PC-3 (cell line): ENCODE measurements at regions not wholly inside any gene's neighbourhood (a gene's known extent, or its start where the extent isn't known, plus 50 kb on each side); places are given as distances from the start of the nearest gene placed in this dataset.
A peak's percentile ranks its signal among the peaks of the same experiment; 100 is the strongest.

Source experiments
- ATAC-seq: fragments of 200-7000 bp; cut with Tn5 transposase; 2 replicates; pipeline ENCODE4 v1.9.1; 2020; ENCODE audit warnings: mild to moderate bottlenecking, moderate library complexity
- BruUV-seq: library from RNA; stranded (reverse); fragments of 400-500 nt; replicated peaks from 2 replicates; lab custom pipeline; 2021; lab: Mats Ljungman, UMichigan
- CTCF ChIA-PET: fragments of 300-600 bp; sonication (Branson Sonifier 250); formaldehyde crosslinking; loops from one replicate; lab custom pipeline; 2022; ENCODE audit warnings: antibody characterized with exemption; lab: Charles Lee
- POLR2A ChIA-PET: fragments of 300-600 bp; sonication (Branson Sonifier 250); formaldehyde crosslinking; loops from one replicate; lab custom pipeline; 2022; ENCODE audit warnings: antibody characterized with exemption; ENCODE audit not compliant: unreplicated experiment; lab: Charles Lee
- DNase-seq: peaks from one replicate; pipeline ENCODE4 v3.0.0-alpha.2; 2015
- H2AFZ ChIP-seq: fragments of 300-600 bp; sonication (generic); 2 replicates; pipeline ENCODE4 v1.6.0; 2016; ENCODE audit warnings: antibody characterized with exemption, low read length
- H3F3A ChIP-seq: fragments of 300-600 bp; sonication (generic); one replicate; pipeline ENCODE4 v1.6.0; 2017; ENCODE audit warnings: antibody characterized with exemption, low read length, control low read depth, mild to moderate bottlenecking; ENCODE audit not compliant: unreplicated experiment
- H3K27ac ChIP-seq: fragments of 300-600 bp; sonication (generic); 2 replicates; pipeline ENCODE4 v1.5.1; 2016; ENCODE audit warnings: mild to moderate bottlenecking, low read length
- H3K27me3 ChIP-seq: fragments of 300-600 bp; sonication (generic); 2 replicates; pipeline ENCODE4 v1.6.1; 2016; ENCODE audit warnings: low read length, mixed read lengths
- H3K36me3 ChIP-seq: fragments of 300-600 bp; sonication (generic); 2 replicates; pipeline ENCODE4 v1.6.1; 2016; ENCODE audit warnings: low read depth, mixed run types, low read length, mixed read lengths
- H3K4me1 ChIP-seq: fragments of 300-600 bp; sonication (generic); 2 replicates; pipeline ENCODE4 v1.5.1; 2016; ENCODE audit warnings: low read length; ENCODE audit not compliant: insufficient read depth
- H3K4me2 ChIP-seq: fragments of 300-600 bp; sonication (generic); 2 replicates; pipeline ENCODE4 v1.6.0; 2016; ENCODE audit warnings: low read length
- H3K4me3 ChIP-seq: fragments of 300-600 bp; sonication (generic); 2 replicates; pipeline ENCODE4 v1.5.1; 2016; ENCODE audit warnings: mild to moderate bottlenecking, low read length, mixed read lengths
- H3K79me2 ChIP-seq: fragments of 300-600 bp; sonication (generic); 2 replicates; pipeline ENCODE4 v1.6.1; 2017; ENCODE audit warnings: low read length, mixed read lengths
- H3K9ac ChIP-seq: fragments of 300-600 bp; sonication (generic); 2 replicates; pipeline ENCODE4 v1.6.0; 2016; ENCODE audit warnings: mild to moderate bottlenecking, low read length
- H3K9me2 ChIP-seq: fragments of 300-600 bp; sonication (generic); replicated peaks from 2 replicates; pipeline ENCODE4 v1.6.1; 2016; ENCODE audit warnings: mixed run types, low read length, mixed read lengths
- H3K9me3 ChIP-seq: fragments of 300-600 bp; sonication (generic); 2 replicates; pipeline ENCODE4 v1.6.1; 2016; ENCODE audit warnings: low read length, mixed read lengths
- H4K20me1 ChIP-seq: fragments of 300-600 bp; sonication (generic); 2 replicates; pipeline ENCODE4 v1.6.1; 2016; ENCODE audit warnings: low read length, mixed read lengths
- CTCF ChIP-seq: fragments of 300-600 bp; sonication (generic); conservative IDR thresholded peaks from 2 replicates; pipeline ENCODE4 v1.5.1; 2017; ENCODE audit warnings: antibody characterized with exemption, low read depth, mild to moderate bottlenecking, low read length
- EZH2 ChIP-seq: fragments of 300-600 bp; sonication (generic); IDR thresholded peaks from one replicate; pipeline ENCODE4 v1.6.1; 2017; ENCODE audit warnings: antibody characterized with exemption, mild to moderate bottlenecking, low read length; ENCODE audit not compliant: unreplicated experiment
- EZH2phosphoT487 ChIP-seq: fragments of 300-600 bp; sonication (generic); IDR thresholded peaks from 2 replicates; pipeline ENCODE4 v1.6.1; 2018; ENCODE audit warnings: mild to moderate bottlenecking, antibody characterized with exemption, low read length, borderline replicate concordance
- intact Hi-C: fragments of 100-400 bp; cut with micrococcal nuclease; formaldehyde crosslinking; loops from 2 replicates; pipeline ENCODE4 v1.9.0; 2023

GRCh38 chr6:14732844-14733757, 512.8 kb upstream of the JARID2 start:
- intact Hi-C loops = loop anchor here (1.0 to 5.0 kb wide), 5 partner anchors 10 to 521 kb away; partner anchors contain the start of gene JARID2
- BruUV-seq = no TSS peak
- no peak overlapping the region for H2AFZ ChIP-seq

DNA sequence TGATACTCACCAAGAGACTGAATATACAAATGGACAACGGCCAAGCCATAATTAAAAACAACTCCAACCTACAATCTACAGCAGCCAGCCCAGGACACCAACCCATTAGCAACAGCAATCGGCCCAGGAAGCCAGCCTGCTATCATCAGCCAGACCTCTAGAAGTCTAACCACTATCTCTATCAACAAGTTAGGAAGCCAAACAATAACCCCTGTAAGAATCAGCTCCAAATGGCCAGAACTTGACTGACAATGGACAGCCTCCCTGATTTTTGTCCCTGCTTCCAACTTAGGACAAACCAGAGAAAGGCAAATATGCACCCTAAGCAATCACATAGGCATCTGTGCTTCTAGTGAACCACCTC, 511.8 kb upstream of the JARID2 start:
- Histone ChIP-seq H3K9me3 (no peaks in the 10 kb centered on the region), H2AFZ (no peak overlapping the region), H4K20me1 (no peaks in the 10 kb centered on the region), H3F3A (peaks cover 20% of the 10 kb centered on the region), H3K27me3 (no peaks in the 10 kb centered on the region), H3K36me3 (no peaks in the 10 kb centered on the region), H3K79me2 (no peaks in the 10 kb centered on the region), H3K27ac (peak overlapping the region; percentile 99), H3K4me2 (peak overlapping the region; percentile 56), H3K9ac (peak overlapping the region; percentile 93), H3K9me2 (no peaks in the 10 kb centered on the region), H3K4me3 (peak overlapping the region; percentile 13; the same call in 1 of the 2 replicates), H3K4me1 (peaks cover 51% of the 10 kb centered on the region)
- ATAC-seq (no peak), DNase-seq (no peak)
- intact Hi-C loops = loop anchor here (1.0 to 5.0 kb wide), 4 partner anchors 155 to 522 kb away; partner anchors contain the start of gene JARID2
- TF ChIP-seq EZH2 (no peak), EZH2phosphoT487 (no peak), CTCF (no peak)
- no TSS peak for BruUV-seq
- CTCF ChIA-PET = interaction anchor here (0.7 kb wide), 1 partner anchor 523 kb away, joined by 4 read pairs; no protein-coding TSS in a partner anchor
- POLR2A ChIA-PET = no interaction called here

More at GRCh38 chr6:14732844-14733757, 512.8 kb upstream of the JARID2 start:
- DNase-seq (peak; percentile 95), ATAC-seq (peak; percentile 73)
- H3K9me2 ChIP-seq = no peaks in the 10 kb centered on the region
- ChIA-PET POLR2A (no interaction called here), CTCF (no interaction called here)
- no peak for TF ChIP-seq EZH2phosphoT487
- no peak for TF ChIP-seq EZH2
- peak overlapping the region; percentile 13; the same call in 1 of the 2 replicates for H3K4me3 ChIP-seq
- no peaks in the 10 kb centered on the region for H3K27me3 ChIP-seq
- peak overlapping the region; percentile 99 for H3K27ac ChIP-seq
- H3K4me2 ChIP-seq = peak overlapping the region; percentile 56
- H3K9ac ChIP-seq = peak overlapping the region; percentile 93
- no peaks in the 10 kb centered on the region for H3K36me3 ChIP-seq
- H3K9me3 ChIP-seq = no peaks in the 10 kb centered on the region
- no peaks in the 10 kb centered on the region for H4K20me1 ChIP-seq
- H3F3A ChIP-seq = peaks cover 20% of the 10 kb centered on the region
- no peaks in the 10 kb centered on the region for H3K79me2 ChIP-seq
- peaks cover 58% of the 10 kb centered on the region for H3K4me1 ChIP-seq
